Psoas muscle (tissue), 7 donors: ENCODE measurements at regions not wholly inside any gene's neighbourhood (a gene's known extent, or its start where the extent isn't known, plus 50 kb on each side); places are given as distances from the start of the nearest gene placed in this dataset.

Source experiments
- ATAC-seq, 4 donors: fragments of 200-7000 bp; cut with Tn5 transposase; one replicate each; pipeline ENCODE4 v1.9.1; 2020; ENCODE audit warnings: moderate library complexity in 3 of 4, mild to moderate bottlenecking in 2 of 4
- DNase-seq, 2 donors: peaks; one replicate each; pipeline ENCODE4 v3.0.0-alpha.2; 2020
- H3K27ac ChIP-seq: fragments of 200-600 bp; one replicate; pipeline ENCODE4 v1.8.0; 2022
- H3K27me3 ChIP-seq, 3 donors: fragments of 200-600 bp in 1 of 3; one replicate each; pipeline versions ENCODE4 v1.6.1 to v1.8.0; 2013 to 2022; ENCODE audit warnings: low read length in 2 of 3, mild to moderate bottlenecking in 2 of 3, moderate library complexity in 1 of 3; ENCODE audit not compliant: insufficient read depth in 3 of 3
- H3K36me3 ChIP-seq, 2 donors: fragments of 200-600 bp in 1 of 2; one replicate each; pipeline versions ENCODE4 v1.6.1 to v1.8.0; 2013 to 2022; ENCODE audit warnings: low read depth in 1 of 2, mild to moderate bottlenecking in 1 of 2, moderate library complexity in 1 of 2; ENCODE audit not compliant: insufficient read depth in 1 of 2
- H3K4me1 ChIP-seq: fragments of 200-600 bp; one replicate; pipeline ENCODE4 v1.8.0; 2022
- H3K4me3 ChIP-seq: fragments of 200-600 bp; one replicate; pipeline ENCODE4 v1.8.0; 2022; ENCODE audit warnings: mild to moderate bottlenecking
- H3K9me3 ChIP-seq: fragments of 200-600 bp; one replicate; pipeline ENCODE4 v1.8.0; 2022
- CTCF ChIP-seq: fragments of 200-600 bp; IDR thresholded peaks from one replicate; pipeline ENCODE4 v1.8.0; 2022; ENCODE audit warnings: antibody characterized with exemption
- WGBS, 3 donors: extraction: QIAGEN DNeasy Blood & Tissue Kit; methylation state at CpG; one replicate each; pipeline versions ENCODE4 v1.1.6 to v1.1.7; 2013; 5-methylcytosine and 5-hydroxymethylcytosine counted together
- intact Hi-C, 2 donors: fragments of 100-400 bp; cut with DNase I; formaldehyde crosslinking; loops; one replicate each; pipeline versions ENCODE4 v1.11.0 to v1.14.2; 2022
- donor health status: healthy with polysubstance abuse.
- donor health status: DM: no; HTN: no; CAD: no; lungs with moderate emphysema.
- donor health status: Bipolar disorder and iron deficiency.
- donor health status: healthy.
- donor health status: DM: yes; HTN: yes; CAD: no.
- donor health status: DM: no; HTN: no; CAD: no.
- donor health status: DM: yes; HTN: yes; CAD: no.

DNA sequence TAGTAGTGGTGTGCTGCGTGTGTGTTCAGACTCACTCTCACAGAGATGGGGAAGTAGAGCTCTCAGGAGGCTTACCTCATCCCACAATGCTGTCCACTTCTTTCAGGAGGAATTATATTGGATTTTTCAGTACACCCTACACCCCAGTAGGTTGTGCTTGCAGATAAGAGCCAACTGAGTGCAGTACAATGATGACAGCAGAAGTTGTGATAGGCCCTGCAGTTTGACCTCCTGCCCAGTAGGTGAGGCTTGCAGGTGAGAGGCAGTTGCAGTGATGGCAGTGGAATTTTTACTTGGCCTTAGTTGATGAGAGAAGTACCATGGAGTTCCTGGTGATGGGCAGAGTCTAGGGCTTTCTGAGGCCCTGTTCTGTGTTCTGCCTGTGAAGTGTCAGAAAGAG is 657.8 kb downstream of the KCNJ3 start:
- ATAC-seq, result no peak
- no peaks in the 10 kb centered on the region for H3K36me3 ChIP-seq
- no peak overlapping the region for H3K4me3 ChIP-seq
- DNase-seq, result no peak
- H3K4me1 ChIP-seq, result no peaks in the 10 kb centered on the region
- H3K27me3 ChIP-seq, result no peaks in the 10 kb centered on the region
- 87 to 95% (median 89%) methylated on average over 1 of the region's 1 CpG for WGBS, 3 donors
- no peak for TF ChIP-seq CTCF
- H3K27ac ChIP-seq, result no peak overlapping the region
- H3K9me3 ChIP-seq, result no peaks in the 10 kb centered on the region
- intact Hi-C loops, result no loop called here

DNA sequence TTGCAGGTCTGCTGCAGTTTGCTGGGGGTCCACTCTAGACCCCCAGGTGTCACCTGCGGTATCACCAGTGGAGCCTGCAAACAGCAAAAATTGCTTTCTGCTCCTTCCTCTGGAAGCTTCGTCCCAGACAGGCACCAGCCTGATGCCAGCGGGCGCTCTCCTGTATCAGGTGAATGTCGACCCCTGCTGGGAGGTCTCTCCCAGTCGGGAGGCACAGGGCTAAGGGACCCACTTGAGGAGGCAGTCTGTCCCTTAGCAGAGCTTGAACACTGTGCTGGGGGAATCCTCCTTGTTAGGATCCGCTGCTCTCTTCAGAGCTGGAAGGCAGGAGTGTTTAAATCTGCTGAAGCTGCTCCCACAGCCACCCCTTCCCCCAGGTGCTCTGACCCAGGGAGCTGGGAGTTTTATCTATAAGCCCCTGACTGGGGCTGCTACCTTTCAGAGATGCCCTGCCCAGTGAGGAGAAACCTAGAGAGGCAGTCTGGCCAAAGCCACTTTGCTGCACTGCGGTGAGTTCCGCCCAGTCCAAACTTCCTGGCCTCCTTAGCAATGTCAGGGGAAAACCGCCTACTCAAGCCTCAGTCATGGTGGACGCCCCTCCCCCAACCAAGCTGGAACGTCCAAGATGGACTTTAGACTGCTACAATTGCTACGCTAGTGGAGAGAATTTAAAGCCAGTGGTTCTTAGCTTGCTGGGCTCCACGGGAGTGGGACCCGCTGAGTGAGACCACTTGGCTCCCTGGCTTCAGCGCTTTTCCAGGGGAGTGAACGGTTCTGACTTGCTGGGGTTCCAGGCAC is 652.5 kb downstream of the KCNJ3 start:
- Histone ChIP-seq H3K4me3 (no peak overlapping the region), H3K27ac (no peak overlapping the region), H3K9me3 (no peaks in the 10 kb centered on the region), H3K4me1 (no peaks in the 10 kb centered on the region), H3K36me3 (no peaks in the 10 kb centered on the region), H3K27me3 (no peaks in the 10 kb centered on the region)
- intact Hi-C loops, result no loop called here
- DNase-seq (no peak), ATAC-seq (no peak)
- WGBS, 3 donors, result 82 to 84% (median 84%) methylated on average over 17 of the region's 17 CpGs
- TF ChIP-seq CTCF, result no peak

DNA sequence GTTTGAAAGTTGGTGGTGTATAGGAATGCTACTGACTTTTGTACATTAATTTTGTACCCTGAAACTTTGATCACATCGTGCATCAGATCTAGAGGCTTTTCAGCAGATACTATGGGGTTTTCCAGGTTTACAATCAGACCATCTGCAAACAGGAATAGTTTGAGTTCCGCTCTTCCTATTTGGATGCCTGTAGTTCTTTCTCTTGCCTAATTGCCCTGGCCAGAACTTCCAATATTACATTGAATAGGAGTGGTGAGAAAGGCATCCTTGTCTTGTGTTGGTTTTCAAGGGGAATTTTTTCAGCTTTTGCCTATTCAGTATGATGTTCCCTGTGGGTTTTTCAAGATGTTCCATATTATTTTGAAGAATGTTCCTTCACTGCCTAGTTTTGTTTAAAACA is 633.5 kb downstream of the KCNJ3 start:
- 83 to 88% (median 83%) methylated on average over 2 of the region's 2 CpGs for WGBS, 3 donors
- DNase-seq (no peak), ATAC-seq (no peak)
- Histone ChIP-seq H3K27ac (no peak overlapping the region), H3K9me3 (no peaks in the 10 kb centered on the region), H3K27me3 (no peaks in the 10 kb centered on the region), H3K4me1 (no peaks in the 10 kb centered on the region), H3K36me3 (no peaks in the 10 kb centered on the region), H3K4me3 (no peak overlapping the region)
- intact Hi-C loops, result no loop called here
- no peak for TF ChIP-seq CTCF

DNA sequence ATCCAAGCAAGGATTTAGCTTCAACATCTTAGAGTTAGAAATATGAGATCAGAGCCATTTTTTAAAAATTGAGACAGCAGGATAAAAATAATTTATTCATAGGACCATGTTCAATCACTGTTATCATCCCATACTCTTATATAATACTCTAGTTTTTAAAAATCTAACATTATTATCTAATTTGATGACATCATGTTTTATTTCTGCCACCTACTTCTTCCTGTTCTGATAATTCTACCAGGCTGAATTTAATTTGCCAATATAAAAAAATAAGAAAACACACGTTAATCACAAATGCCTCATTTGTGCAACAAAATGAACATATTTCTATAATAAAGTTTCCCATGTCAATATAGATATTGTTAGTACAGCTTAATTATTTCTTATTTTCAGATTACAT is 621.7 kb downstream of the KCNJ3 start:
- ATAC-seq (no peak), DNase-seq (no peak)
- Histone ChIP-seq H3K27ac (no peak overlapping the region), H3K9me3 (no peaks in the 10 kb centered on the region), H3K4me3 (no peak overlapping the region), H3K27me3 (no peaks in the 10 kb centered on the region), H3K4me1 (no peaks in the 10 kb centered on the region), H3K36me3 (no peaks in the 10 kb centered on the region)
- no peak for TF ChIP-seq CTCF
- WGBS, 3 donors, result 69 to 75% (median 74%) methylated on average over 1 of the region's 1 CpG
- intact Hi-C loops, result no loop called here

DNA sequence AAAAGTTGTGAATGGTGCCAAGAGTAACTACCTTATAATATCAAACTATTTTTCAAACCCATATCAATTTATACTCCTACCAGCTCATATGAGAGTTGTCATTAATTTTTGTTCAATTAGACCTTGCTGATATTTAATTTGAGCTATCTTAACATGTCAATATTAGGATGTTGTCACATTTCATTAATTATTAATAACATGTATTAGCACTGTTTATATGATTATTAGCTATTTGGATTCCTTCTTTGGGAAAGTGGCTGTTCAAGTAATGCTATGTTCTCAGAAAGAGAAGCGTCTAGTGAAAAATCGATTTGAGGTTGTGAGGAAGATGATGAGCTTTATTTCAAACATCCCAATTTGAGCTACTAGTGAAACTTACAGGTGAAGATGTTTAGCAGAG is 620.2 kb downstream of the KCNJ3 start:
- TF ChIP-seq CTCF, result no peak
- intact Hi-C loops, result no loop called here
- WGBS, 3 donors, result 75 to 87% (median 79%) methylated on average over 2 of the region's 2 CpGs
- no peaks in the 10 kb centered on the region for H3K36me3 ChIP-seq
- no peaks in the 10 kb centered on the region for H3K4me1 ChIP-seq
- no peak for ATAC-seq
- H3K27ac ChIP-seq, result no peak overlapping the region
- no peak overlapping the region for H3K4me3 ChIP-seq
- no peaks in the 10 kb centered on the region for H3K27me3 ChIP-seq
- DNase-seq, result no peak
- H3K9me3 ChIP-seq, result no peaks in the 10 kb centered on the region
